ENCODE measurements at regions not wholly inside any gene's neighbourhood (a gene's known extent, or its start where the extent isn't known, plus 50 kb on each side); places are given as distances from the start of the nearest gene placed in this dataset.

GRCh38 chr7:25636871-25637283, 408.6 kb upstream of the NPVF start:
- TF ChIP-seq, protein P1, sequence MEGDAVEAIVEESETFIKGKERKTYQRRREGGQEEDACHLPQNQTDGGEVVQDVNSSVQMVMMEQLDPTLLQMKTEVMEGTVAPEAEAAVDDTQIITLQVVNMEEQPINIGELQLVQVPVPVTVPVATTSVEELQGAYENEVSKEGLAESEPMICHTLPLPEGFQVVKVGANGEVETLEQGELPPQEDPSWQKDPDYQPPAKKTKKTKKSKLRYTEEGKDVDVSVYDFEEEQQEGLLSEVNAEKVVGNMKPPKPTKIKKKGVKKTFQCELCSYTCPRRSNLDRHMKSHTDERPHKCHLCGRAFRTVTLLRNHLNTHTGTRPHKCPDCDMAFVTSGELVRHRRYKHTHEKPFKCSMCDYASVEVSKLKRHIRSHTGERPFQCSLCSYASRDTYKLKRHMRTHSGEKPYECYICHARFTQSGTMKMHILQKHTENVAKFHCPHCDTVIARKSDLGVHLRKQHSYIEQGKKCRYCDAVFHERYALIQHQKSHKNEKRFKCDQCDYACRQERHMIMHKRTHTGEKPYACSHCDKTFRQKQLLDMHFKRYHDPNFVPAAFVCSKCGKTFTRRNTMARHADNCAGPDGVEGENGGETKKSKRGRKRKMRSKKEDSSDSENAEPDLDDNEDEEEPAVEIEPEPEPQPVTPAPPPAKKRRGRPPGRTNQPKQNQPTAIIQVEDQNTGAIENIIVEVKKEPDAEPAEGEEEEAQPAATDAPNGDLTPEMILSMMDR (IDR thresholded peaks at IDR 0.05), result no peak
- TF ChIP-seq POLR2A (IDR thresholded peaks at IDR 0.05), result no peak
